GM19351 (cell line): ENCODE measurements at regions not wholly inside any gene's neighbourhood (a gene's known extent, or its start where the extent isn't known, plus 50 kb on each side); places are given as distances from the start of the nearest gene placed in this dataset.
"Not testable (repeated sequence)": the region's sequence is repeated elsewhere in the genome, so short reads cannot be mapped to it uniquely, and the experiment has no call there.

Source experiments
- ATAC-seq: cut with Tn5 transposase; IDR thresholded peaks from one replicate; pipeline ENCODE4 v1.9.1; 2021; ENCODE audit warnings: mild to moderate bottlenecking, moderate library complexity; ENCODE audit not compliant: unreplicated experiment

DNA sequence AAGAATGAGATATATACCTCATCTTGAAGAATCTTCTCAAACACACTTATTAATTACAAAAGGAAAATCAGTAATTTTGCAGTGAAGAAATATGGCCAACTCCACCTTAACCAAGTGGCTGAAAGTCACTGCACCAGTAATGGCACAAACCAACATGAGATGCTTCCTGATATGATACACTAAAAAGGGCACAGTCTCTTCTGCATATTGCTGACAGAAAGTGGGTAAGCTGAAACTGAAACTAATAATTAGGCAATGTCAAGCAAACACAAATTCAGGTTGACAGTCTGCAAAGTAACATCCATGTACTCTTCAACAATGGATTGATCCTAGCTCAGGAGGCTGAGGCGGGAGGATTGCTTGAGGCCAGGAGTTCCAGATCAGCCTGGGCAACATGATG lies 56.1 kb downstream of the ZNF22 start:
- not testable (repeated sequence) for ATAC-seq

DNA sequence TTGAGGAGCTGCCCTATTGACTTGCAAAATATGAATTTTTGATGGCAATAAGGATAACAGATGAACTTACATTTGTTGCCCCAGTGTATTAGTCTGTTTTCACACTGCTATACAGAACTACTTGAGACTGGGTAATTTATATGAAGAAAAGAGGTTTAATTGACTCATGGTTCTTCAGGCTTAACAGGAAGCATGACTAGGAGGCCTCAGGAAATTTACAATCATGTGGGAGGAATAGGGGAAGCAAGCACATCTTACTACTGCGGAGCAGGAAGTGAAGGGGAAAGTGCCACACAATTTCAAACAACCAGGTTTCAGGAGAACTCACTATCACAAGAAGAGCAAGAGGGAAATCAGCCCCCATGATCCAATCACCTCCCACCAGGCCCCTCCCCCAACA lies 57.9 kb downstream of the ZNF22 start:
- ATAC-seq = no peak

DNA sequence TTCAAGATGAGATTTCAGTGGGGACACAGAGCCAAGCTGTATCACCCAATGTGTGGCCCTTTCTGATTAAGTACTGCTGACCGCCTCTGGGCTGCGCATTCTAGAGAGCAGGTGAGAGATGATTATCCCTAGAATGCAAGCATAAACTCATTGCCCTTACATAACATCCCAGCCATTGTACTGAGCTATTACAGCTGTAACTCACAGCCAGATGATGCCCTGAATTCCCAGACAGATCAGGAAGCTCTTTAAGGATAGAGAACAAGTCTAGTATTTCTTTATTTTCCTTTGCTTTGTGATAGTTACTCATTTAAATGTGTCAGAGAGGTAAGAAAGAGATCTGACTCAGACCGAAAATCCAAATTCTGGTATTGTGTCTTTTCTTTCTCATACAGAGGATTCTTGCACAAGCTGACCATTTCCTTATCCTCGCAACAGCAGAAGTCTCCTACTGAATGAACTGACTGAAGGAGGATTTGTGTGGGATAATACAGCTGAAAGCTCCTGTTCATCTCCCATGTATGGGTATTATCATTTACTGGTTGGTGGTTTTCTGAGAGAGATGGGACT lies 58.4 kb downstream of the ZNF22 start:
- ATAC-seq = no peak

DNA sequence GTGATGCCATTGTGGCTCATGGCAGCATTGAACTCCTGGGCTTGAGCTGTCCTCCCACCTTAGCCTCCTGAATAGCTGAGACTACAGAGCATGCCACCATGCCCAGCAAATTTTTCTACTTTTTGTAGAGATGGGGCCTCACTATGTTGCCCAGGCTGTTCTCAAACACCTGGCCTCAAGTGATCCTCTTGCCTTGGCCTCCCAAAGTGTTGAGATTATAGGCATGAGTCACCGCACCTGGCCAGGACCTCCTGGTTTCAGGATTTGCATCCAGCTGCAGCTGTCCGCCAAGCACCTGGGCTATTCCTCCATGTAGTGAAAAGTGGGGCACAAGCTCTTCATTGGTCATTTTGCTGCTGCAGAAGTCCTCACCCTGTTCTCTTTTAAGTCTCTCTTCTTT lies 58.9 kb downstream of the ZNF22 start:
- ATAC-seq = no peak

DNA sequence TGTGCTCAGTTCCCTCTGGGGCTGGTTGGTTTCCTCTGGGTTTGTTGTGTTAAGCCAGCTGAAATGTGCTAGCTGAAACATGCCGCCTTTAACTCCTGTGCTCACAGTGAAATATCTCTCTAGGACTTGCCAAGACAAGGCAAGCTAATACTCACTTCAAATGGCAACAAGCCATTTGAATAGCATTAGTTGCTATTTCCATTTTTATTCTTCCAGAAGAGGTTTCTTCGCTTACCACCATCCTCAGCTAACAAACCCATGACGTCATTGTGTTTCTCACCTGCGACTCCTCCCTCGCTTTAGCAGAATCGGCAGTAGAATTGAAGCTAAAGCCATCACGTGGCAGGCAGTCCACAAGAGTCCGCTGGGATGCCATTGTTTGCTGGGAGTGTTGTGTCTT lies 61.3 kb downstream of the ZNF22 start:
- ATAC-seq = no peak

DNA sequence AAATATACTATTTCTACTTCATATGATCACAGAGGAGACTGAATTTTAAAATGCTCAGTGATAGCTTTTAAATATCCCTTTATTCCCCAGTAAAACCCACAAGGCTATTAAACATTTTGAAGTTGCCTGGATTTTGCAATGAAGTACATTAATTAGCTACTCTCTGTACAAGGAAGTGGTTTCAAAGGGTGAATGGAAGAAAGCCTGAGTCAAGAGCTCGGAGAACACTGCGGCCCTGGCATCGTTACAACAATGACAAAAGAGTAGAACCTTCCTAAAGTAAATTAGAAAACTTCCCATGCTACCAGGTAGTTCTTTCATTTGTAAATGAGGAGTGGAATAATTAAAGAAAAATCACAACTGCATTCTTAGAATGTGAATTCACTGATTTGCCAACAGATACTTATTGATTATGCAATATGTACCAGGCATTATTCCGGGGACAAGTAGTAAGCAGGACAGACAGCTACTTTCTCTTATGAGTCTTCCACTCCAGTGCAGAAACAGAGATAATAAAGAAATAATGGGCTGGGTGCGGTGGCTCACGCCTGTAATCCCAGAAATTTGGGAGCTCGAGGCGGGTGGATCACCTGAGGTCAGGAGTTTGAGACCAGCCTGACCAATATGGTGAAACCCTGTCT lies 63.0 kb downstream of the ZNF22 start:
- ATAC-seq = no peak

DNA sequence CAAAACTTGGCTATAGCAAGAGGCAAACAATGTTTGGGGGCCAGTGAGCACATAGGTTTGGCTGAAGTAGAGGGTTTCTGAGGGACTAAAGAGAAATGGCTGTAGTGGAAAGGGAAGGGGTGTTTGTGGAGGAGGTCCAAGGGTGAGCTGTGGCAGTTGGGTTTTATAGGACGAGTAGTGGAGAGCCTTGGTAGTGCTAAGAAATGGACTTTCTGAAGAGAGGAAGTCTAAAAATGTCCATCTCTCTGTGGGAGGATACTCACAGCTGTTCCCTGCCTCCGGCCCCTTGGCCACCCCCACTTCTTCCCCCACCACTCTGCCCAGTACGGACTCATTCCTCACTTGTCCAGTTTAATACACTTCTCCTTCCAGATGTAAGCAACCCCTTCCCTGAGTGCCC lies 64.3 kb downstream of the ZNF22 start:
- ATAC-seq = no peak

DNA sequence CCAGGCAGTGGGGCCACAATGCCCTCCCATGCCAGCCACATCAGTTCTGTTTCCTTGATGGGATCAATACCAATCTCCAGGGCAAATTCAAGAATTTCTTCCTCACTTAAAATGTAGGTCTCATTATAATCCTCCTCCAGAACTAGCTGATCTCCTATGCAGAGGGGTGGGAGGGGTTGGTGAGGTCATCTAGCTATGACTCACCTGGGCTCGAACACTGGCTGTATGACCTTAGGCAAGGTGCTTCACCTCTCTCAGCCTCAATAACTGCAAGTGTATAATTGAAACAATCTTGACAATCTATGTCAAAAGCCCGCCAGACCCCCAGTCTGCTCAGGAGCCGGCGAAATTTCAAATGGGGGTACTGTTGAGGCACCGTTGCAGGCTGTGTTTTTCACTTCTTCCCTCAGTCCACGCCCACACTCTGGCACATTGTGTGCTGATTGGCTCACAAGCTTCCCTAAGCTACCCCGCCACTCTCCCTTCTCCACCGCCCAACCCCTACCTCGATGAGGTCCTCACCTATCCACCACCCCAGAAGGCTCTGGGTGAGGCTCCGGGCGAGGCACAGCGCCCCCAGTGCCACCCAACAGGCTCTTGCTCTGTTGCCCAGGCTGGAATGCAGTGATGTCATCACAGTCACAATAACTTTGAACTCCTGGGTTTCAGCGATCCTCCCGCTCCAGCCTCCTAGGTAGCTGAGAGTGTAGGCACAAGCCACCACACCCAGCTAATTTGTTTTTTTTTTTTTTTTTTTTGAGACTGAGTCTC lies 70.5 kb downstream of the ZNF22 start:
- no peak for ATAC-seq

DNA sequence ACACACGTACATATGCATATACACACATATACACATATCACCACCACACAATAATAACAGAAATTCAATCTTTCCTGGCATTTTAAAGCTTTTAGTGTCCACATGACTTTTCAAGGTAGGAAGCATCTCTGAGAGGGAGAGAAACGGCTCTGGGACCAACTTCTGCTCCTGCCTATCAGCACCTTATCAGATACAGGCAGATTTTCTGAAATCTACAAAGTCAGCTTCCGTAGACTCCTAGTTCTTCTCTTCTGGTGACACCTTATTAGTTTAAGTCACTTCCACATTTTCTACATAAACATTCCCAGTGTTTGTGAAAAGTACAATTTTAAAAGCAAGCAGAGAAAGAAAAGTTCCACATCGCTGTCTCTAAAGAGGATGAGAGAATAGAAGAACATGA lies 74.5 kb downstream of the ZNF22 start:
- ATAC-seq = no peak

DNA sequence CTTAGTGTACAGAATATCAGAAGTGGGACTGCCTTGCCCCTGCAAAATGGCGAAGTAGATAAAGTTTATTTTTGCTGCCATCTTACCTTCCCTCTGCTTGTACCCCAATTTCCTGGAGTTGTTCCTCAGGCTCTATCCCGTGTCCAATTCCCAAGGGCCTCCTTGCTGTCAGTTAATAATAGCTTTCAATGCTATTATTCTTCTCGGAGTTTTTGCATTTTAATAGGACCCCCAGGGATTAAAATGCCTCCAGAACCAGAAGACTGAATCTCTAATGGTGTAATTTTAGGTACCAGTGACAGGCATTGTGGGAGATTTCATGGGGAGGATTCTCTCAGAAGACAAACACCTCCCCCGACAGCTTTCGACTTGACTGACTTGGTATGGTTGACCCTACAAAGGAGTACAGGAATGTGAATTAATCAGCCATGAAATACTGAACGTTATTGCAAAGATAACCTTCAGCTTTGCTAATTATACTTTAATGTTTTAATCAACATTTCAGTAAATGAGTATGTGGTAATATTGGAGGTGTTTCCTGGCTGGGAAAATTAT lies 75.2 kb downstream of the ZNF22 start:
- ATAC-seq = no peak

DNA sequence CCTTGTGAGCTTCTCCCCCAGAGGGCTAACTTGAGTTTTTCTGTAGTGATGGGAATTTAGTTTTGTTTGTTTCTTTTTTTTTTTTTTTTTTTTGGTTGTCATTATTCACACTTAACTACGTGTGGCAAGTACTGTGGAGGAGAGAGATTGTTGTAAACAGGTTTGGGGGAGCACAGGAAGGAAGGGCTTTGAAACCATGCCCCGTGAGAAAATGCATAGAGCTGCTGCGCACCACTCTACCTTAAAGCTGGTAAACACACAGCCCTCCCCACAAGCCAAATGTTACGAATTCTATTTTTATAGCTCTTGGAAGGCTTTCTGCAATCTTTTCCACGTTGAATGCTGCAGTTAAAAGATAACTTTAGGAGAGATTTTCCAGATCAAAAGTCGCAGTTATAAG lies 76.2 kb downstream of the ZNF22 start:
- no peak for ATAC-seq

DNA sequence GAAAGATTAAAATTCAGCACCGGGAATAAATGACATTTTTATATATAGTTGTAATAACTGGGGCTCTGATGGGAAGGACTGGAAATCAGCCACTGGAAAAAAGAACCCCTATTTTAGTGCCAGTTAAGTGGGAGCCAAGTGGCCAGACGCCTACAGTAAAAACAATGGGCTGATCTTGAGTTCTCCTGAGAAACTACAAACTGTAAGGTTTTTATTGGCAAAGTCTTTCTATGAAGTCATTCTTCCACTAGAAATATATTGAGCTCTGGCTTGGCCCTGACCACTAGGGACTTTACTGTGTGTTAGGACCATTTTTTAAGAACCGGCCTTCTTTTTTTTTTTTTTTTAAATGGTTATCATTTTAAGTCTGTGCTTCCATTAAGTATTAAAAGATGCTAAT lies 79.6 kb downstream of the ZNF22 start:
- no peak for ATAC-seq

DNA sequence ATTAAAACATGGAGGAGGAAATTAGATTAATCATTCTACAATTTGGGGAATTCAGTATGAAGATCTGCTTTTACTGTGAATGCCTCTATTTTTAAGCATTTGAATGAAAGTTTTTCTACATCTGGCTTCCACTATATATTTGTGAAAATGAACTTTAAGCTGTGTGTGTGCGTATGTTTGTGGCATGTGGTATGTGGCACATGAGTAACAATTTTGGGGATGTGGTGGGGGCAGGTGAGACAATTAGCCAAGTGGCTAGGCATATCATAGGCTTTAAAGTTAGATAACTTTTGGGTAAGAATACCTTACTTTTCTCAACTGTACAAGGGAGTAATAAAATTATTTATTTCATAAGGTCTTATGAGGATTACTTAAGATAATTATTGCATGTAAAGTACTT lies 81.5 kb downstream of the ZNF22 start:
- no peak for ATAC-seq

DNA sequence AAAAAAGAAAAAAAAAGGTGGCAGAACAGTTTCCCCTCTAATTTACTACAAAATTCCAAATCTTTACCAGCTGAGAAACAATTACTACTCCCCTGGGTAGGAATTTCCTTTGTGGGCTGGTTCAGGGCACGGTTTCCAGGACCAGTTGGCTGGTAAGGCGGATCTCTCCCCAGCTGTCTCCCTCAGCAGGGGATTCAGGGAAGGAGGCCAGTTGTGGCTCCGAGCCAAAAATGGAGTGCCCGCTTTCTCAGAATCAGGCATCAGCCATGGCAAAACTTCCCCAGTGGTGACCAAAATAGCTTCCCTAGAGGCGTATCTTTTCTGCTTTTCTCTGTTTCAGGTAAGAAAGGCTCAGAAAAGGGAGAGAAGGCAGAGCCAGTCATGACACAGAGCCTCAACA lies 91.2 kb downstream of the ZNF22 start:
- no peak for ATAC-seq

DNA sequence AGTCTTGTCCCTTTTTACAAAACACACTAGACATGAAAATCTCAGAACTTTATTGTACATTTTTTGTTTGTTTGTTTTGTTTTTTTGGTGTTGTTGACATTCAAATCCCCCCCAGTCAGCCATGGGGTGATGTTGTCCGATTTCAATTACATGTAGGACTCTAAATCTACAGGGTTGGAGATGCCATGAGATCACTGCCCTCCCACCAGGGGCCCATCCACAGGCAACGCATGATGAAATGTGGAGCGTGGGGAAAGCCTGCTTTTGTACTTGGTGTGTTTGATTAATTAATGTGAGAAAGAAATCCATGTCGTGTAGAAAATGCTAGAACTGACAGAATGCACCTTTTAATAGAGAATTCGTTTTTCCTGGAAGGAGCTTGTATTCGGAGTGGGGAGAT lies 93.2 kb downstream of the ZNF22 start:
- ATAC-seq = no peak

DNA sequence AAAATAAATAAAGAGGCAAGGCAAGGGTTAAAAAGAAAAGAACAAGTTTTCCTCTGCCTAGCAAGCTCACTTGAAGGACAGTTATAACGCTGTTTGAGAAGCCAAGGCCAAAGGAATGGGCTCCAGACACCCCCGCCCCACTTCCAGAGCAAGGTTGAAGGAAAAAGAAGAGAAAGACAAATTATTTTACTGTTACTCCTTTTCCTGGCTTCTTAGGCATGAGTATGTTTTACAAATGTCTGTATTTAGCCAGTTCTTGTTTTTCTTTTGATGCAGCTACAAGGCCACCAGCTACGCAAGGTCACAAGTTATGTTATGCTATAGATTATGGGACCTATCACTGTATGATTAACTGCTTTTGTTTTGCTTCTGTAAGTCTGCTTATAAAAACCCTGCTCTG lies 94.6 kb downstream of the ZNF22 start:
- no peak for ATAC-seq

DNA sequence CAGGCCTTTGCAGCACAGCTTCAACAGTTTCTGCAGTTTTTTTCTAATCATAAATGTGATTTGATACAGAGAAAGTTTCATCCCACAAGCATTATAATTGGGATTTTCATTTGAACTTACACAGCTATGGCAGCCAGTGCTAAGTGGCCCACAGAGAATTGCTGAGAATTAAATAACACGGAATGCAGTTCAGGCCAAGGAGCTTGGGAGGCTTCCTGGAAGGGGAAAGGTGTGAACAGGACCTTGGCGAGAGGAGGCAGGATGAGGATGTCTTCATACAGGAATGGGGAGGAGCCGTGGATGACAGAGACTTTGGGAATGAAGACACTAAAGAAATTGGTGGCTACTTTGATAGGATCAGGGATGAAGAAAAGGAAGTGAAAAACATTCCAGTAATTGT lies 95.3 kb downstream of the ZNF22 start:
- ATAC-seq = no peak

DNA sequence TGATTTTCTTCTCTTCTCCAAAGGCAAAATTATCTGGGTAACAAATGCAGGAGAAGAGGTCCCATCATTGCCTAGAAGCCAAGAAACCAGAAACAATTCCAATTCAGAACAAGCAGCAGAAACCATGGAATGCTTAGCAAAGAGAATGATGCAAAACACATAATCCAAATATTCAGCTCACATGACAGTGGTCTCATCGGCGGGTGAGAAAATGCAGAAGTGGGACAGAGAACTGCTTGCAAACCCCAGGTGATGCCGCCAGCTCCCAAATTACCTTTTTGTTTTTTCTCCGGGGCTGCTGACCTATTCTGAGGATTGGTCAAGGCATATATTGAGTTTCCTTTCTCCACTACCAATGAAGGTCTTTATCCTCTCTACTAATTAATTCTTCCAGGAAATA lies 99.7 kb downstream of the ZNF22 start:
- ATAC-seq = no peak

DNA sequence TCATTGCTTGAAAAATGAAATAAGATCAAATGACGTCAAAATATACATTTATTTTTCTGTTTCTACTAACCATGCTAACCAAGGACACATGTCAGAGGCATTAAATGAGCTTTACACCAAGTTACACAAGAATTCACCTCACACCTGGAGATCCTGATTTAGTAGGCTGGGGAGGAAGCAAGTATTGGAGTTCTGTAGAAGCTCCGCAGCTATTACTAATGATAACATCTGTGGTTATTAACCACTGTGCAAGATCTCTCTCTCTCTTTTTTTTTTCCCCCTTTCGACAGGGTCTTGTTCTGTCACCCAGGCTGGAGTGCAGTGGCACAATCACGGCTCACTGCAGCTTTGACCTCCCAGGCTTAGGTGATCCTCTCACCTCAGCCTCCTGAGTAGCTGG lies 104.0 kb downstream of the ZNF22 start:
- no peak for ATAC-seq

DNA sequence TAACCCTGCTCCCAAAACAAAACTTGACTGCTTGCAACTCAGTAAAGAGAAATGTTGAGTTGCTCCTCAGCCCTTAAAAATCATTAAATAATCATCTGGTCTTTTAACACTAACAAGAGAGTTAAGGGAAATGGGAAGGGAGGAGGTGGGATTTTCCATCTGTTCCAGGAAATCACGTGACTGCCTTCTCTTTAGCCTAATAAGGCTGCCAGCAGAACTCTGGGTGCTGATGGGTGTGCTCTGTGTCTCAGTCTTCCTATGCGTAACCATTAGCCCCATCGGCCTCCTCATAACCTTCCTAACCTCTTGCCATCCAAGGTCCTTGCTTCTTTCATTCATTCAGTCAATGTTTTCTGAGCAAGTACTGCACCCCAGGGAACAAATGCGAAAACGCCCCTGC lies 104.6 kb downstream of the ZNF22 start:
- not testable (repeated sequence) for ATAC-seq

DNA sequence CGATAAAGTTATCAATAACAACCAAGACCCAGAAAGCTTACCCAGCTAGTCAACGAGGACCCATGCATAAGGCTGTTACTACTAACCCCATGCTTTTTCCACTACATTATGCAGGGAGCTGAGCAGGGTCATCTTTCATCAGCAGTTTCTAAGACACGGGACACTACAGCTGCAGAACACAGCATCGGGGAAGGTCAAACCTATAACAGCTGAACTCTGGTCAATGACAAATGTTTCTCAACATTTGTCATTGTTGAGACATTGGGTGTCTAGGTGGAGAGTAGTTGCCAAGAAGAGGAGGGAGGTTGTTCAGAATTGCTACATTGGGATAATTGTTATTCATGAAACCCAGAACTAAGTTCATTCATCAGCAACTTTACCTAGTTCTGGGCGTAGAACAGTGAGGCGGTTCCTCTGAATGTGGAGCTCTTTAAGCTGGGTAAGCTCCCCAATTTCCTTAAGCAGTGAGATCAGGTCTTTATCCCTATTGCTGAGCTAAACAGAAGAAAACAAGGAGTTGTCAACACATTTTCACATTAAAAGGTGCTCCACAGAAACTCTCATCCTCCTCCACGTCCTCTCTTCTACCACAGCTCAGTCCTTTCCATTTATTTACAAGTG lies 105.6 kb downstream of the ZNF22 start:
- no peak for ATAC-seq

DNA sequence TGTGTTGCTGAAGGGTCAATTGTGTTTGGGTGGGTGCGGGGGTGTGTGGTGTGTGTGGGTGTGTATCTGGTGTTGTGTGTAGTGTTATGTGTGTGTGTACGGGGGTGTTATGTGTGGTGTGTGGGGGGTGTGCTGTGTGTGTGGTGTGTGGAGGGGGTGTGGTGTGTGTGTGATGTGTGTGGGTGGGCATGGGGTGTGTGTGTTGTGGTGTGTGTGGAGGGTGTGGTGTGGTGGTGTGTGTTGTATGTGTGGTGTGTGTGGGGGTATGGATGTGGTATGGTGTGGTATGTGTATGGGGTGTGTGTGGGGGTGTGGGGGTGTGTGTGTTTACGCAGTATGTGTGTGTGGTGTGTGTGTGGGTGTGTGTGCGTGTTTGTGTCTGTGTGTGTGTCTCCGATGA lies 110.8 kb downstream of the ZNF22 start:
- ATAC-seq = no peak
